Neuronal stem cell (in vitro differentiated cells): ENCODE measurements at regions not wholly inside any gene's neighbourhood (a gene's known extent, or its start where the extent isn't known, plus 50 kb on each side); places are given as distances from the start of the nearest gene placed in this dataset.

Experiments
- DNase-seq: peaks from one replicate; pipeline ENCODE4 v3.0.0-alpha.2; 2013; ENCODE audit warnings: low spot score
- H2AFZ ChIP-seq: one replicate; pipeline ENCODE4 v1.6.1; 2013; ENCODE audit warnings: mild to moderate bottlenecking, low read length, inconsistent platforms
- H2AK5ac ChIP-seq: 2 replicates; pipeline ENCODE4 v1.6.1; 2013; ENCODE audit warnings: low read depth, mild to moderate bottlenecking, inconsistent platforms, low read length, moderate library complexity, mixed read lengths
- H2BK120ac ChIP-seq: 2 replicates; pipeline ENCODE4 v1.6.1; 2013; ENCODE audit warnings: low read depth, mild to moderate bottlenecking, inconsistent platforms, low read length, moderate library complexity, mixed read lengths
- H2BK12ac ChIP-seq: one replicate; pipeline ENCODE4 v1.6.1; 2013; ENCODE audit warnings: low read length, inconsistent platforms
- H2BK15ac ChIP-seq: 2 replicates; pipeline ENCODE4 v1.6.1; 2013; ENCODE audit warnings: mild to moderate bottlenecking, low read length, inconsistent platforms, mixed read lengths
- H2BK5ac ChIP-seq: one replicate; pipeline ENCODE4 v1.6.1; 2013; ENCODE audit warnings: inconsistent platforms, mild to moderate bottlenecking, low read length, moderate library complexity
- H3K14ac ChIP-seq: one replicate; pipeline ENCODE4 v1.6.1; 2013; ENCODE audit warnings: low read length, inconsistent platforms
- H3K18ac ChIP-seq: 2 replicates; pipeline ENCODE4 v1.6.1; 2013; ENCODE audit warnings: low read length, inconsistent platforms
- H3K23ac ChIP-seq: 2 replicates; pipeline ENCODE4 v1.6.1; 2013; ENCODE audit warnings: low read depth, mild to moderate bottlenecking, mixed read lengths, low read length, inconsistent platforms; ENCODE audit not compliant: poor library complexity
- H3K27ac ChIP-seq: replicated peaks from 3 replicates; pipeline ENCODE4 v1.5.1; 2013; ENCODE audit warnings: low read length, inconsistent platforms
- H3K27me3 ChIP-seq, 3 experiments: 2 replicates each; pipeline ENCODE4 v1.6.1; 2013; ENCODE audit warnings: low read length in 3 of 3, mild to moderate bottlenecking in 2 of 3, inconsistent platforms in 1 of 3, low read depth in 1 of 3, mixed read lengths in 1 of 3, moderate library complexity in 1 of 3; ENCODE audit not compliant: control insufficient read depth in 3 of 3, insufficient read depth in 3 of 3
- H3K36me3 ChIP-seq, 2 donors: replicated peaks in 1 of 2; 2 replicates each; pipeline ENCODE4 v1.6.1; 2013; ENCODE audit warnings: low read length in 2 of 2; ENCODE audit not compliant: control insufficient read depth in 2 of 2, insufficient read depth in 2 of 2
- H3K4ac ChIP-seq: 2 replicates; pipeline ENCODE4 v1.6.1; 2013; ENCODE audit warnings: inconsistent platforms, mild to moderate bottlenecking, low read length, moderate library complexity
- H3K4me1 ChIP-seq, 2 donors: 1 replicate in 1 of 2; 2 replicates in 1 of 2; pipeline ENCODE4 v1.6.1; 2013; ENCODE audit warnings: low read length in 2 of 2, low read depth in 1 of 2; ENCODE audit not compliant: control insufficient read depth in 2 of 2, insufficient read depth in 1 of 2
- H3K4me2 ChIP-seq: one replicate; pipeline ENCODE4 v1.6.1; 2013; ENCODE audit warnings: mild to moderate bottlenecking, low read length, inconsistent platforms; ENCODE audit not compliant: insufficient read depth, poor library complexity, severe bottlenecking
- H3K4me3 ChIP-seq, 2 donors: 2 replicates each; pipeline ENCODE4 v1.5.1; 2013; ENCODE audit warnings: low read length in 2 of 2, mild to moderate bottlenecking in 2 of 2, inconsistent platforms in 1 of 2, moderate library complexity in 1 of 2
- H3K79me1 ChIP-seq: one replicate; pipeline ENCODE4 v1.6.1; 2013; ENCODE audit warnings: low read depth, mild to moderate bottlenecking, inconsistent platforms, low read length, moderate library complexity
- H3K9ac ChIP-seq: one replicate; pipeline ENCODE4 v1.6.1; 2013; ENCODE audit warnings: mild to moderate bottlenecking, low read depth, low read length, inconsistent platforms; ENCODE audit not compliant: poor library complexity
- H3K9me3 ChIP-seq, 2 donors: replicated peaks in 1 of 2; 2 replicates each; pipeline versions ENCODE3 to v1.6.1; 2013; ENCODE audit warnings: low read length in 2 of 2, mild to moderate bottlenecking in 2 of 2, inconsistent platforms in 1 of 2, low read depth in 1 of 2, mixed read lengths in 1 of 2, moderate library complexity in 1 of 2; ENCODE audit not compliant: control insufficient read depth in 2 of 2, insufficient read depth in 1 of 2
- H4K8ac ChIP-seq: one replicate; pipeline ENCODE4 v1.6.1; 2013; ENCODE audit warnings: low read depth, mild to moderate bottlenecking, inconsistent platforms, low read length, moderate library complexity
- H4K91ac ChIP-seq: one replicate; pipeline ENCODE4 v1.6.1; 2013; ENCODE audit warnings: low read length, low read depth, mild to moderate bottlenecking, inconsistent platforms; ENCODE audit not compliant: poor library complexity
- WGBS, 2 donors: extraction: QIAGEN DNeasy Blood & Tissue Kit; methylation state at CpG; one replicate each; pipeline ENCODE4 v1.1.7; 2013; ENCODE audit warnings: missing lambda C conversion rate in 2 of 2, mixed read lengths in 1 of 2; ENCODE audit not compliant: insufficient read length in 2 of 2, insufficient replicate concordance in 1 of 2; ENCODE audit errors: extremely low coverage in 2 of 2; 5-methylcytosine and 5-hydroxymethylcytosine counted together

- no peak for DNase-seq
- Histone ChIP-seq H3K4ac (no peak overlapping the region), H3K9me3 (no peaks in the 10 kb centered on the region), H3K79me1 (no peaks in the 10 kb centered on the region), H2BK12ac (no peak overlapping the region), H2BK15ac (no peak overlapping the region), H3K27me3 (no peaks in the 10 kb centered on the region), H3K4me2 (no peak overlapping the region), H4K91ac (no peak overlapping the region), H3K9ac (no peak overlapping the region), H3K23ac (no peak overlapping the region), H3K4me1 (no peaks in the 10 kb centered on the region), H3K14ac (no peak overlapping the region), H3K18ac (no peak overlapping the region), H3K27ac (no peak overlapping the region), H2AFZ (peak overlapping the region; percentile 55), H2BK120ac (no peak overlapping the region), H3K36me3 (no peaks in the 10 kb centered on the region), H2BK5ac (no peak overlapping the region), H3K4me3 (no peak overlapping the region), H4K8ac (no peak overlapping the region), H2AK5ac (no peak overlapping the region)
- WGBS, 2 donors = no CpG with 5 or more reads among the region's 2 CpGs
Observed at GRCh38 chr4:160709026-160709425, 1454.8 kb downstream of the FSTL5 start.

GRCh38 chr4:160709546-160709945 is 1454.3 kb downstream of the FSTL5 start:
- H3K23ac ChIP-seq = no peak overlapping the region
- H3K4me2 ChIP-seq = no peak overlapping the region
- H3K4me3 ChIP-seq = no peak overlapping the region
- H2BK120ac ChIP-seq = no peak overlapping the region
- H2BK5ac ChIP-seq = no peak overlapping the region
- no peak overlapping the region for H4K8ac ChIP-seq
- H2AFZ ChIP-seq = no peak overlapping the region
- no peaks in the 10 kb centered on the region for H3K4me1 ChIP-seq
- H3K18ac ChIP-seq = no peak overlapping the region
- H3K36me3 ChIP-seq = no peaks in the 10 kb centered on the region
- no peak overlapping the region for H3K27ac ChIP-seq
- H3K27me3 ChIP-seq = no peaks in the 10 kb centered on the region
- H2BK12ac ChIP-seq = no peak overlapping the region
- no peak overlapping the region for H3K4ac ChIP-seq
- no peak for DNase-seq
- H4K91ac ChIP-seq = no peak overlapping the region
- H2BK15ac ChIP-seq = no peak overlapping the region
- no peaks in the 10 kb centered on the region for H3K9me3 ChIP-seq
- H2AK5ac ChIP-seq = no peak overlapping the region
- no peak overlapping the region for H3K14ac ChIP-seq
- H3K9ac ChIP-seq = no peak overlapping the region
- WGBS, 2 donors = no CpG with 5 or more reads among the region's 1 CpG
- H3K79me1 ChIP-seq = no peaks in the 10 kb centered on the region

- Histone ChIP-seq H2AFZ (peak overlapping the region; percentile 71), H3K23ac (no peak overlapping the region), H2BK12ac (no peak overlapping the region), H2BK120ac (no peak overlapping the region), H3K4ac (no peak overlapping the region), H3K9me3 (no peaks in the 10 kb centered on the region), H3K27me3 (no peaks in the 10 kb centered on the region), H3K18ac (no peak overlapping the region), H4K8ac (no peak overlapping the region), H2BK15ac (no peak overlapping the region), H3K27ac (no peak overlapping the region), H3K4me1 (no peaks in the 10 kb centered on the region), H3K36me3 (no peaks in the 10 kb centered on the region), H2AK5ac (no peak overlapping the region), H3K14ac (no peak overlapping the region), H2BK5ac (no peak overlapping the region), H3K79me1 (no peaks in the 10 kb centered on the region), H3K9ac (no peak overlapping the region), H3K4me2 (no peak overlapping the region), H3K4me3 (no peak overlapping the region), H4K91ac (no peak overlapping the region)
- DNase-seq = no peak
- no CpG with 5 or more reads among the region's 2 CpGs for WGBS, 2 donors
Observed at GRCh38 chr4:160716551-160716950, 1447.2 kb downstream of the FSTL5 start.

GRCh38 chr4:160717848-160718247 is 1446.0 kb downstream of the FSTL5 start:
- H2AFZ ChIP-seq = no peak overlapping the region
- no peak overlapping the region for H3K4me2 ChIP-seq
- no peak overlapping the region for H3K4ac ChIP-seq
- H3K9ac ChIP-seq = no peak overlapping the region
- WGBS, 2 donors = no CpG with 5 or more reads among the region's 2 CpGs
- H2AK5ac ChIP-seq = no peak overlapping the region
- no peak overlapping the region for H3K4me3 ChIP-seq
- no peak overlapping the region for H3K23ac ChIP-seq
- no peak overlapping the region for H4K8ac ChIP-seq
- no peaks in the 10 kb centered on the region for H3K9me3 ChIP-seq
- H3K14ac ChIP-seq = no peak overlapping the region
- H3K4me1 ChIP-seq = no peaks in the 10 kb centered on the region
- no peak overlapping the region for H2BK15ac ChIP-seq
- no peak overlapping the region for H2BK12ac ChIP-seq
- DNase-seq = no peak
- H4K91ac ChIP-seq = no peak overlapping the region
- H2BK120ac ChIP-seq = no peak overlapping the region
- no peaks in the 10 kb centered on the region for H3K36me3 ChIP-seq
- H3K27me3 ChIP-seq = no peaks in the 10 kb centered on the region
- H2BK5ac ChIP-seq = no peak overlapping the region
- no peaks in the 10 kb centered on the region for H3K79me1 ChIP-seq
- H3K27ac ChIP-seq = no peak overlapping the region
- H3K18ac ChIP-seq = no peak overlapping the region
